Ovary (tissue), 7 donors: ENCODE measurements at regions not wholly inside any gene's neighbourhood (a gene's known extent, or its start where the extent isn't known, plus 50 kb on each side); places are given as distances from the start of the nearest gene placed in this dataset.

Experiments used
- DNase-seq, 5 donors: peaks; one replicate each; pipeline ENCODE4 v3.0.0-alpha.2; 2019 to 2020
- H3K27ac ChIP-seq, 2 donors: fragments of 200-600 bp; one replicate each; pipeline versions ENCODE4 v1.5.1 to v1.8.0; 2019 to 2022
- H3K27me3 ChIP-seq: fragments of 200-600 bp; one replicate; pipeline ENCODE4 v1.8.0; 2022
- H3K36me3 ChIP-seq: fragments of 200-600 bp; sonication (generic); one replicate; pipeline ENCODE4 v1.5.1; 2019
- H3K4me1 ChIP-seq: one replicate; pipeline ENCODE4 v1.8.1; 2013; ENCODE audit warnings: mild to moderate bottlenecking, moderate library complexity; ENCODE audit not compliant: insufficient read depth
- H3K4me3 ChIP-seq: fragments of 200-600 bp; sonication (generic); one replicate; pipeline ENCODE4 v1.5.1; 2017
- H3K9me3 ChIP-seq, 2 donors: fragments of 200-600 bp in 1 of 2; sonication (generic) in 1 of 2; one replicate each; pipeline versions ENCODE4 v1.5.1 to v1.8.1; 2013 to 2019; ENCODE audit warnings: mild to moderate bottlenecking in 1 of 2, moderate library complexity in 1 of 2
- EP300 ChIP-seq: sonication (generic); formaldehyde crosslinking; IDR thresholded peaks from one replicate; pipeline ENCODE4 v1.6.1; 2017; ENCODE audit warnings: antibody characterized with exemption
- POLR2A ChIP-seq: fragments of 450-650 bp; IDR thresholded peaks from one replicate; pipeline ENCODE4 v1.6.1; 2017; ENCODE audit warnings: antibody characterized with exemption, mild to moderate bottlenecking, moderate library complexity
- WGBS, 3 donors: extraction: QIAGEN DNeasy Blood & Tissue Kit in 1 of 3; methylation state at CpG; one replicate each; pipeline versions ENCODE4 v1.1.5 to v1.1.7; 2013 to 2017; 5-methylcytosine and 5-hydroxymethylcytosine counted together
- intact Hi-C, 4 donors: fragments of 100-400 bp; cut with DNase I; formaldehyde crosslinking; loops; one replicate each; pipeline versions ENCODE4 v1.11.0 to v1.15.1; 2022 to 2023
- TF ChIP-seq, protein P1 (sequence below), 3 donors: fragments of 450-650 bp in 2 of 3; fragments of 200-600 bp in 1 of 3; IDR thresholded peaks; one replicate each; pipeline versions ENCODE4 v1.5.1 to v1.8.0; 2016 to 2022; ENCODE audit warnings: antibody characterized with exemption in 3 of 3, mild to moderate bottlenecking in 1 of 3
- donor health status: DM: no; HTN: no; CAD: no; lungs with moderate emphysema.
- donor health status: DM: no; HTN: no; CAD: no.
- donor health status: Bipolar disorder and iron deficiency.
- donor health status: DM: no; HTN: no; CAD: no.
- donor health status: DM: yes; HTN: yes; CAD: no.

DNA sequence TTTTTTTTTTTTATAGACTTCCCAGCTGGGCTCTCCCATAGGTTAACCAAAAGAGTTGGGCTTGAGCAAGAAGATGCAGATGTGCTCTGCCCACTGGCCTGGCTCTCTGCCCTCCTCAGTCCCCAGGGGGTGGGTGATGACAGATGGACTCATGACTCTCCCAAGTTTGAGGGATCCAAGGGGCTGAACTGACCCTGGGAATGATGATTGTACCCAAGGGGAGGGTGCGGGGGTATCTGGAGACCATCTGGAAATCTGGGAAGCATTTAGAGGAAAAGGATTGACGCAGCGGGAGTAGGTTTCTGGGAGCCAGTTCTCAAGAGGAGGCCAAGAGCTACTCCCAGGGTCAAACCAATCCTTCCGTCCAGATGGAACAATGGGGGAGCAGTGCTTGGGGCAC lies 330.8 kb downstream of the CYP26B1 start:
- DNase-seq, result no peak
- intact Hi-C loops, result no loop called here
- H3K9me3 ChIP-seq, result no peaks in the 10 kb centered on the region
- H3K4me3 ChIP-seq, result no peak overlapping the region
- H3K27ac ChIP-seq, result no peak overlapping the region
- 86 to 93% (median 92%) methylated on average over 4 of the region's 4 CpGs for WGBS, 3 donors
- no peaks in the 10 kb centered on the region for H3K36me3 ChIP-seq
- H3K4me1 ChIP-seq, result no peaks in the 10 kb centered on the region
- H3K27me3 ChIP-seq, result no peaks in the 10 kb centered on the region
- TF ChIP-seq EP300 (no peak), POLR2A (no peak)
- TF ChIP-seq, protein P1, sequence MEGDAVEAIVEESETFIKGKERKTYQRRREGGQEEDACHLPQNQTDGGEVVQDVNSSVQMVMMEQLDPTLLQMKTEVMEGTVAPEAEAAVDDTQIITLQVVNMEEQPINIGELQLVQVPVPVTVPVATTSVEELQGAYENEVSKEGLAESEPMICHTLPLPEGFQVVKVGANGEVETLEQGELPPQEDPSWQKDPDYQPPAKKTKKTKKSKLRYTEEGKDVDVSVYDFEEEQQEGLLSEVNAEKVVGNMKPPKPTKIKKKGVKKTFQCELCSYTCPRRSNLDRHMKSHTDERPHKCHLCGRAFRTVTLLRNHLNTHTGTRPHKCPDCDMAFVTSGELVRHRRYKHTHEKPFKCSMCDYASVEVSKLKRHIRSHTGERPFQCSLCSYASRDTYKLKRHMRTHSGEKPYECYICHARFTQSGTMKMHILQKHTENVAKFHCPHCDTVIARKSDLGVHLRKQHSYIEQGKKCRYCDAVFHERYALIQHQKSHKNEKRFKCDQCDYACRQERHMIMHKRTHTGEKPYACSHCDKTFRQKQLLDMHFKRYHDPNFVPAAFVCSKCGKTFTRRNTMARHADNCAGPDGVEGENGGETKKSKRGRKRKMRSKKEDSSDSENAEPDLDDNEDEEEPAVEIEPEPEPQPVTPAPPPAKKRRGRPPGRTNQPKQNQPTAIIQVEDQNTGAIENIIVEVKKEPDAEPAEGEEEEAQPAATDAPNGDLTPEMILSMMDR (IDR thresholded peaks at IDR 0.05), result no peak

- TF ChIP-seq EP300 (no peak), POLR2A (no peak)
- TF ChIP-seq, protein P1 (IDR thresholded peaks at IDR 0.05), result no peak
- Histone ChIP-seq H3K27ac (no peak overlapping the region), H3K4me3 (no peak overlapping the region), H3K27me3 (no peaks in the 10 kb centered on the region), H3K9me3 (no peaks in the 10 kb centered on the region), H3K4me1 (no peaks in the 10 kb centered on the region), H3K36me3 (no peaks in the 10 kb centered on the region)
- no peak for DNase-seq
- intact Hi-C loops, result no loop called here
- 92 to 96% (median 93%) methylated on average over 5 of the region's 5 CpGs for WGBS, 3 donors
These were observed 331.8 kb downstream of the CYP26B1 start for GRCh38 chr2:71815701-71816474.

- TF ChIP-seq, protein P1 (IDR thresholded peaks at IDR 0.05), result no peak
- TF ChIP-seq EP300 (no peak), POLR2A (no peak)
- no peak for DNase-seq
- WGBS, 3 donors, result 81 to 88% (median 86%) methylated on average over 2 of the region's 2 CpGs
- Histone ChIP-seq H3K9me3 (no peaks in the 10 kb centered on the region), H3K4me3 (no peak overlapping the region), H3K36me3 (no peaks in the 10 kb centered on the region), H3K27me3 (no peaks in the 10 kb centered on the region), H3K27ac (no peak overlapping the region), H3K4me1 (no peaks in the 10 kb centered on the region)
- intact Hi-C loops, result no loop called here
These were observed 332.8 kb downstream of the CYP26B1 start for GRCh38 chr2:71814885-71815284.

GRCh38 chr2:71813807-71814470 lies 333.7 kb downstream of the CYP26B1 start:
- no peak for TF ChIP-seq POLR2A
- TF ChIP-seq, protein P1 (IDR thresholded peaks at IDR 0.05), result no peak
- TF ChIP-seq EP300, result no peak
- intact Hi-C loops, result no loop called here
- no peaks in the 10 kb centered on the region for H3K36me3 ChIP-seq
- DNase-seq, result no peak
- H3K27ac ChIP-seq, result no peak overlapping the region
- H3K4me3 ChIP-seq, result no peak overlapping the region
- no peaks in the 10 kb centered on the region for H3K4me1 ChIP-seq
- WGBS, 3 donors, result 80 to 91% (median 86%) methylated on average over 4 of the region's 4 CpGs
- H3K27me3 ChIP-seq, result no peaks in the 10 kb centered on the region
- H3K9me3 ChIP-seq, result no peaks in the 10 kb centered on the region
